Gastrocnemius medialis (tissue), 4 donors: ENCODE measurements at regions not wholly inside any gene's neighbourhood (a gene's known extent, or its start where the extent isn't known, plus 50 kb on each side); places are given as distances from the start of the nearest gene placed in this dataset.
A peak's percentile ranks its signal among the peaks of the same experiment; 100 is the strongest.

Experiments used
- ATAC-seq, 2 donors: fragments of 150-250 bp; one replicate each; pipeline ENCODE4 v1.9.1; 2016
- DNase-seq, 2 donors: peaks; one replicate each; pipeline ENCODE4 v3.0.0-alpha.2; 2019
- H3K27ac ChIP-seq, 4 donors: fragments of 200-600 bp; sonication (generic); 1 replicate in 1 of 4; 2 replicates in 3 of 4; pipeline ENCODE4 v1.5.1; 2016 to 2018; ENCODE audit warnings: mild to moderate bottlenecking in 2 of 4, moderate library complexity in 1 of 4
- H3K27me3 ChIP-seq, 3 donors: fragments of 200-600 bp; sonication (generic) in 2 of 3; 1 replicate in 1 of 3; 2 replicates in 2 of 3; pipeline versions ENCODE4 v1.5.1 to v1.6.0; 2016 to 2019; ENCODE audit warnings: mild to moderate bottlenecking in 1 of 3, moderate library complexity in 1 of 3
- H3K36me3 ChIP-seq, 2 donors: fragments of 200-600 bp; sonication (generic) in 1 of 2; one replicate each; pipeline ENCODE4 v1.5.1; 2017 to 2018
- H3K4me1 ChIP-seq, 2 donors: fragments of 200-600 bp; sonication (generic) in 1 of 2; one replicate each; pipeline ENCODE4 v1.5.1; 2016 to 2017; ENCODE audit warnings: mild to moderate bottlenecking in 2 of 2
- H3K4me3 ChIP-seq, 4 donors: fragments of 200-600 bp; sonication (generic) in 3 of 4; 1 replicate in 1 of 4; 2 replicates in 3 of 4; pipeline ENCODE4 v1.5.1; 2016 to 2019; ENCODE audit warnings: mild to moderate bottlenecking in 2 of 4
- H3K9me3 ChIP-seq, 3 donors: fragments of 200-600 bp; sonication (generic) in 2 of 3; 1 replicate in 1 of 3; 2 replicates in 2 of 3; pipeline ENCODE4 v1.5.1; 2016 to 2019
- CTCF ChIP-seq, 5 experiments: fragments of 450-650 bp in 3 of 5; fragments of 200-600 bp in 2 of 5; sonication (generic) in 2 of 5; IDR thresholded peaks in 4 of 5; conservative IDR thresholded peaks in 1 of 5; 1 replicate in 4 of 5; 2 replicates in 1 of 5; pipeline ENCODE4 v1.5.1; 2016 to 2019; ENCODE audit warnings: antibody characterized with exemption in 5 of 5, mild to moderate bottlenecking in 3 of 5, moderate library complexity in 3 of 5
- POLR2A ChIP-seq, 2 donors: fragments of 450-650 bp; IDR thresholded peaks; one replicate each; pipeline ENCODE4 v1.6.1; 2017; ENCODE audit warnings: antibody characterized with exemption in 2 of 2, mild to moderate bottlenecking in 2 of 2, moderate library complexity in 2 of 2
- in situ Hi-C, 4 donors: fragments of 200-750 bp; cut with MboI; loops; one replicate each; pipeline versions ENCODE4 v1.15.0 to v1.8.0; 2017; ENCODE audit warnings: low sequenced_read_pairs in 4 of 4
- intact Hi-C: fragments of 100-400 bp; cut with DNase I; formaldehyde crosslinking; loops from one replicate; pipeline ENCODE4 v1.15.1; 2023; ENCODE audit warnings: low total_unique reads

- Histone ChIP-seq H3K4me3 (no peak overlapping the region), H3K27me3 (no peaks in the 10 kb centered on the region), H3K27ac (no peak overlapping the region), H3K4me1 (no peaks in the 10 kb centered on the region), H3K9me3 (no peaks in the 10 kb centered on the region), H3K36me3 (no peaks in the 10 kb centered on the region)
- no peak for DNase-seq
- TF ChIP-seq POLR2A (IDR thresholded peaks at IDR 0.05) = no peak
- no peak for TF ChIP-seq CTCF (IDR thresholded peaks at IDR 0.05 in 4 of 5, conservative IDR thresholded peaks at IDR 0.05 in 1 of 5)
- in situ Hi-C loops (loop anchor here (10.0 to 25.0 kb wide), 2 partner anchors 496 to 818 kb away; no protein-coding TSS in a partner anchor), intact Hi-C loops (loop anchor here (1.0 to 10.0 kb wide), 3 partner anchors 128 to 836 kb away; partner anchors contain the start of genes FRMD6 and PYGL)
- no peak for ATAC-seq
These were observed 79.7 kb upstream of the GNG2 start for GRCh38 chr14:51780741-51781140.

- Histone ChIP-seq H3K9me3 (no peaks in the 10 kb centered on the region), H3K27ac (no peak overlapping the region), H3K27me3 (no peaks in the 10 kb centered on the region), H3K4me3 (no peak overlapping the region), H3K36me3 (no peaks in the 10 kb centered on the region), H3K4me1 (no peaks in the 10 kb centered on the region)
- intact Hi-C loops = loop anchor here (5.0 to 10.0 kb wide), 2 partner anchors 129 to 837 kb away; partner anchors contain the start of genes FRMD6 and PYGL
- ATAC-seq (no peak), DNase-seq (no peak)
- TF ChIP-seq POLR2A (IDR thresholded peaks at IDR 0.05) (no peak), CTCF (IDR thresholded peaks at IDR 0.05 in 4 of 5, conservative IDR thresholded peaks at IDR 0.05 in 1 of 5) (no peak)
- in situ Hi-C loops = loop anchor here (10.0 to 25.0 kb wide), 2 partner anchors 497 to 819 kb away; no protein-coding TSS in a partner anchor
These were observed 79.0 kb upstream of the GNG2 start for GRCh38 chr14:51781381-51781780.

GRCh38 chr14:51782435-51782834 is 78.0 kb upstream of the GNG2 start:
- Histone ChIP-seq H3K4me1 (no peaks in the 10 kb centered on the region), H3K9me3 (no peaks in the 10 kb centered on the region), H3K27me3 (no peaks in the 10 kb centered on the region), H3K27ac (no peak overlapping the region), H3K36me3 (no peaks in the 10 kb centered on the region), H3K4me3 (no peak overlapping the region)
- no peak for ATAC-seq
- in situ Hi-C loops = loop anchor here (10.0 to 25.0 kb wide), 2 partner anchors 498 to 820 kb away; no protein-coding TSS in a partner anchor
- intact Hi-C loops = loop anchor here (5.0 to 10.0 kb wide), 2 partner anchors 130 to 838 kb away; partner anchors contain the start of genes FRMD6 and PYGL
- no peak for DNase-seq
- TF ChIP-seq CTCF (IDR thresholded peaks at IDR 0.05 in 4 of 5, conservative IDR thresholded peaks at IDR 0.05 in 1 of 5) (no peak), POLR2A (IDR thresholded peaks at IDR 0.05) (no peak)

GRCh38 chr14:51783765-51784164 is 76.6 kb upstream of the GNG2 start:
- intact Hi-C loops (loop anchor here (5.0 to 10.0 kb wide), 2 partner anchors 131 to 839 kb away; partner anchors contain the start of genes FRMD6 and PYGL), in situ Hi-C loops (loop anchor here (10.0 to 25.0 kb wide), 2 partner anchors 499 to 821 kb away; no protein-coding TSS in a partner anchor)
- H3K27ac ChIP-seq = no peak overlapping the region
- DNase-seq = no peak
- TF ChIP-seq CTCF (IDR thresholded peaks at IDR 0.05 in 4 of 5, conservative IDR thresholded peaks at IDR 0.05 in 1 of 5) (no peak), POLR2A (IDR thresholded peaks at IDR 0.05) (no peak)
- peak in 1 of 2 donors; percentile 47 for ATAC-seq
- H3K4me3 ChIP-seq = no peak overlapping the region
- no peaks in the 10 kb centered on the region for H3K27me3 ChIP-seq
- H3K36me3 ChIP-seq = no peaks in the 10 kb centered on the region
- no peaks in the 10 kb centered on the region for H3K4me1 ChIP-seq
- no peaks in the 10 kb centered on the region for H3K9me3 ChIP-seq
